ENCODE measurements at regions not wholly inside any gene's neighbourhood (a gene's known extent, or its start where the extent isn't known, plus 50 kb on each side); places are given as distances from the start of the nearest gene placed in this dataset.
"Not testable (repeated sequence)": the region's sequence is repeated elsewhere in the genome, so short reads cannot be mapped to it uniquely, and the experiment has no call there.

GRCh38 chr2:166764702-166765101, 123.6 kb upstream of the XIRP2 start:
- TF ChIP-seq CTCF (IDR thresholded peaks at IDR 0.05; ENCODE audit: insufficient read depth, low read length, severe bottlenecking), result no peak
- Histone ChIP-seq H3K27me3 (ENCODE audit: control insufficient read depth, insufficient read depth, low read length) (no peaks in the 10 kb centered on the region), H3K4me3 (ENCODE audit: low read depth, low read length) (no peak overlapping the region), H3K36me3 (ENCODE audit: control insufficient read depth, insufficient read depth, low read length) (no peaks in the 10 kb centered on the region)
- no peak for FAIRE-seq
- DNase-seq (ENCODE audit: low read depth), result no peak

- no peaks in the 10 kb centered on the region for H3K27me3 ChIP-seq (ENCODE audit: control insufficient read depth, insufficient read depth, low read length)
- DNase-seq (ENCODE audit: low read depth), result no peak
- no peak overlapping the region for H3K4me3 ChIP-seq (ENCODE audit: low read depth, low read length)
- no peaks in the 10 kb centered on the region for H3K36me3 ChIP-seq (ENCODE audit: control insufficient read depth, insufficient read depth, low read length)
- no peak for TF ChIP-seq CTCF (IDR thresholded peaks at IDR 0.05; ENCODE audit: insufficient read depth, low read length, severe bottlenecking)
- FAIRE-seq, result no peak
Observed at GRCh38 chr2:166764216-166764615, 124.1 kb upstream of the XIRP2 start.

- DNase-seq (ENCODE audit: low read depth) (no peak), FAIRE-seq (no peak)
- no peak overlapping the region for H3K4me3 ChIP-seq (ENCODE audit: low read depth, low read length)
- no peaks in the 10 kb centered on the region for H3K36me3 ChIP-seq (ENCODE audit: control insufficient read depth, insufficient read depth, low read length)
- no peak for TF ChIP-seq CTCF (IDR thresholded peaks at IDR 0.05; ENCODE audit: insufficient read depth, low read length, severe bottlenecking)
- H3K27me3 ChIP-seq (ENCODE audit: control insufficient read depth, insufficient read depth, low read length), result no peaks in the 10 kb centered on the region
Observed at GRCh38 chr2:166762746-166763145, 125.5 kb upstream of the XIRP2 start.

GRCh38 chr2:166758956-166759355, 129.3 kb upstream of the XIRP2 start:
- no peak for FAIRE-seq
- no peaks in the 10 kb centered on the region for H3K36me3 ChIP-seq (ENCODE audit: control insufficient read depth, insufficient read depth, low read length)
- no peak overlapping the region for H3K4me3 ChIP-seq (ENCODE audit: low read depth, low read length)
- H3K27me3 ChIP-seq (ENCODE audit: control insufficient read depth, insufficient read depth, low read length), result no peaks in the 10 kb centered on the region
- no peak for TF ChIP-seq CTCF (IDR thresholded peaks at IDR 0.05; ENCODE audit: insufficient read depth, low read length, severe bottlenecking)
- DNase-seq (ENCODE audit: low read depth), result no peak

GRCh38 chr2:166750624-166751023, 137.7 kb upstream of the XIRP2 start:
- FAIRE-seq, result no peak

GRCh38 chr2:166744117-166744516, 144.2 kb upstream of the XIRP2 start:
- H3K4me3 ChIP-seq (ENCODE audit: low read depth, low read length); DNase-seq (ENCODE audit: low read depth); FAIRE-seq; H3K27me3 ChIP-seq (ENCODE audit: control insufficient read depth, insufficient read depth, low read length); H3K36me3 ChIP-seq (ENCODE audit: control insufficient read depth, insufficient read depth, low read length): not testable (repeated sequence)

More at GRCh38 chr2:166750624-166751023, 137.7 kb upstream of the XIRP2 start:
- Histone ChIP-seq H3K27me3 (ENCODE audit: control insufficient read depth, insufficient read depth, low read length) (no peaks in the 10 kb centered on the region), H3K36me3 (ENCODE audit: control insufficient read depth, insufficient read depth, low read length) (no peaks in the 10 kb centered on the region), H3K4me3 (ENCODE audit: low read depth, low read length) (no peak overlapping the region)
- no peak for TF ChIP-seq CTCF (IDR thresholded peaks at IDR 0.05; ENCODE audit: insufficient read depth, low read length, severe bottlenecking)
- no peak for DNase-seq (ENCODE audit: low read depth)

GRCh38 chr2:166743482-166743881, 144.8 kb upstream of the XIRP2 start:
- DNase-seq (ENCODE audit: low read depth); H3K4me3 ChIP-seq (ENCODE audit: low read depth, low read length); H3K36me3 ChIP-seq (ENCODE audit: control insufficient read depth, insufficient read depth, low read length); FAIRE-seq; H3K27me3 ChIP-seq (ENCODE audit: control insufficient read depth, insufficient read depth, low read length): not testable (repeated sequence)
